MM.1S (cell line): ENCODE measurements at regions not wholly inside any gene's neighbourhood (a gene's known extent, or its start where the extent isn't known, plus 50 kb on each side); places are given as distances from the start of the nearest gene placed in this dataset.

Source experiments
- CTCF ChIP-seq: fragments of 300-600 bp; sonication (generic); IDR thresholded peaks from 2 replicates; pipeline ENCODE4 v1.5.1; 2016; ENCODE audit warnings: antibody characterized with exemption, low read length, mixed read lengths
- EZH2 ChIP-seq: fragments of 300-600 bp; sonication (generic); optimal IDR thresholded peaks from 2 replicates; pipeline ENCODE3; 2017; ENCODE audit warnings: low read depth, mild to moderate bottlenecking, antibody characterized with exemption, low read length, mixed read lengths
- EZH2phosphoT487 ChIP-seq: fragments of 300-600 bp; sonication (generic); IDR thresholded peaks from 2 replicates; pipeline ENCODE4 v1.6.1; 2018; ENCODE audit warnings: antibody characterized with exemption, low read length

- TF ChIP-seq CTCF (no peak), EZH2 (no peak), EZH2phosphoT487 (no peak)
These were observed 403.6 kb downstream of the PDGFC start for GRCh38 chr4:156568041-156568440.
